PFSK-1 (cell line): ENCODE measurements at regions not wholly inside any gene's neighbourhood (a gene's known extent, or its start where the extent isn't known, plus 50 kb on each side); places are given as distances from the start of the nearest gene placed in this dataset.

Experiments used
- POLR2AphosphoS5 ChIP-seq: IDR thresholded peaks from 2 replicates; pipeline ENCODE4 v1.6.1; 2012; ENCODE audit warnings: low read depth, mild to moderate bottlenecking, control low read depth, low read length, moderate library complexity
- REST ChIP-seq, 2 experiments: IDR thresholded peaks; 2 replicates each; pipeline versions ENCODE4 v1.6.1 to v1.8.0; 2011 to 2012; ENCODE audit warnings: low read depth in 2 of 2, low read length in 2 of 2, control low read depth in 1 of 2, inconsistent platforms in 1 of 2, mild to moderate bottlenecking in 1 of 2, moderate library complexity in 1 of 2; ENCODE audit not compliant: insufficient read depth in 1 of 2
- SIN3A ChIP-seq: IDR thresholded peaks from 2 replicates; pipeline ENCODE4 v1.6.1; 2012; ENCODE audit warnings: mild to moderate bottlenecking, low read length, moderate library complexity, borderline replicate concordance; ENCODE audit not compliant: insufficient read depth
- TAF1 ChIP-seq: IDR thresholded peaks from 2 replicates; pipeline ENCODE4 v1.6.1; 2012; ENCODE audit warnings: low read length, control low read depth, borderline replicate concordance; ENCODE audit not compliant: insufficient read depth

- TF ChIP-seq TAF1: no peak
- no peak for TF ChIP-seq POLR2AphosphoS5
- TF ChIP-seq SIN3A: no peak
- TF ChIP-seq REST (IDR thresholded peaks at IDR 0.05; ENCODE audit: insufficient read depth in 1 of 2, low read depth in 2 of 2, low read length in 2 of 2): no peak
These were observed 561.0 kb upstream of the TNP1 start for GRCh38 chr2:217420854-217421253.
